Liver (tissue), 3 donors: ENCODE measurements at regions not wholly inside any gene's neighbourhood (a gene's known extent, or its start where the extent isn't known, plus 50 kb on each side); places are given as distances from the start of the nearest gene placed in this dataset.
"Not testable (repeated sequence)": the region's sequence is repeated elsewhere in the genome, so short reads cannot be mapped to it uniquely, and the experiment has no call there.

Experiments
- FOXA1 ChIP-seq: IDR thresholded peaks from 2 replicates; pipeline ENCODE4 v1.6.1; 2016; ENCODE audit warnings: antibody characterized with exemption
- HNF4G ChIP-seq: IDR thresholded peaks from 2 replicates; pipeline ENCODE4 v1.6.1; 2016; ENCODE audit warnings: antibody characterized with exemption
- JUND ChIP-seq, 2 donors: IDR thresholded peaks; 2 replicates each; pipeline ENCODE4 v1.6.1; 2016; ENCODE audit warnings: antibody characterized with exemption in 2 of 2
- NR2F2 ChIP-seq: IDR thresholded peaks from 2 replicates; pipeline ENCODE4 v1.6.1; 2016; ENCODE audit warnings: antibody characterized with exemption
- RXRA ChIP-seq, 2 donors: IDR thresholded peaks; 2 replicates each; pipeline ENCODE4 v1.6.1; 2017 to 2018; ENCODE audit warnings: antibody characterized with exemption in 2 of 2, mild to moderate bottlenecking in 1 of 2
- SP1 ChIP-seq: IDR thresholded peaks from 2 replicates; pipeline ENCODE4 v1.6.1; 2018; ENCODE audit warnings: antibody characterized with exemption, mild to moderate bottlenecking
- TAF1 ChIP-seq: conservative IDR thresholded peaks from 2 replicates; pipeline ENCODE4 v1.6.1; 2016; ENCODE audit warnings: antibody characterized with exemption, mild to moderate bottlenecking
- YY1 ChIP-seq: IDR thresholded peaks from 2 replicates; pipeline ENCODE4 v1.6.1; 2016; ENCODE audit warnings: antibody characterized with exemption, mild to moderate bottlenecking
- TF ChIP-seq, protein P1 (sequence below): fragments of 150-350 bp; IDR thresholded peaks from 2 replicates; pipeline ENCODE4 v1.5.1; 2017; ENCODE audit warnings: improper control_type of control experiment, low read depth, low read length; ENCODE audit not compliant: missing input control
- TF ChIP-seq, protein P2 (sequence below): IDR thresholded peaks from 2 replicates; pipeline ENCODE4 v1.6.1; 2016; ENCODE audit warnings: antibody characterized with exemption
- TF ChIP-seq, protein P3 (sequence below): IDR thresholded peaks from 2 replicates; pipeline ENCODE4 v1.6.1; 2016; ENCODE audit warnings: antibody characterized with exemption
- donor health status: healthy.
- donor health status: healthy.

DNA sequence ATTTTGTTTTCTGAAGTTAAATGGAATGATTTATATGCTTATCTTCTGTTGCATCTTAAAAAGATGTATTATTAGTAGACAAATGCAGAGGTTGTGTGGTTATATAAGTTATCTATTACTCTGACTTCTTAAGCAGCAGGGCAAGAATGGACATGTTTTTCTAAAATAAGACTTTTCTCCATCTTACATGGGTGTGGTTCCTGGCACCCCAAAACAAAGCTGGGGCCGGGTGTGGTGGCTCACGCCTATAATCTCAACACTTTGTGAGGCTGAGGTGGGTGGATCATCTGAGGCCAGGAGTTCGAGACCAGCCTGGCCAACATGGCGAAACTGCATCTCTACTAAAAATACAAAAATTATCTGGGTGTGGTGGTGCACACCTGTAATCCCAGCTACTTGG is 77.8 kb upstream of the PSMA6 start:
- TF ChIP-seq, protein P1, sequence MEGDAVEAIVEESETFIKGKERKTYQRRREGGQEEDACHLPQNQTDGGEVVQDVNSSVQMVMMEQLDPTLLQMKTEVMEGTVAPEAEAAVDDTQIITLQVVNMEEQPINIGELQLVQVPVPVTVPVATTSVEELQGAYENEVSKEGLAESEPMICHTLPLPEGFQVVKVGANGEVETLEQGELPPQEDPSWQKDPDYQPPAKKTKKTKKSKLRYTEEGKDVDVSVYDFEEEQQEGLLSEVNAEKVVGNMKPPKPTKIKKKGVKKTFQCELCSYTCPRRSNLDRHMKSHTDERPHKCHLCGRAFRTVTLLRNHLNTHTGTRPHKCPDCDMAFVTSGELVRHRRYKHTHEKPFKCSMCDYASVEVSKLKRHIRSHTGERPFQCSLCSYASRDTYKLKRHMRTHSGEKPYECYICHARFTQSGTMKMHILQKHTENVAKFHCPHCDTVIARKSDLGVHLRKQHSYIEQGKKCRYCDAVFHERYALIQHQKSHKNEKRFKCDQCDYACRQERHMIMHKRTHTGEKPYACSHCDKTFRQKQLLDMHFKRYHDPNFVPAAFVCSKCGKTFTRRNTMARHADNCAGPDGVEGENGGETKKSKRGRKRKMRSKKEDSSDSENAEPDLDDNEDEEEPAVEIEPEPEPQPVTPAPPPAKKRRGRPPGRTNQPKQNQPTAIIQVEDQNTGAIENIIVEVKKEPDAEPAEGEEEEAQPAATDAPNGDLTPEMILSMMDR: not testable (repeated sequence)
- TF ChIP-seq SP1; TAF1; NR2F2; YY1; HNF4G; JUND (IDR thresholded peaks at IDR 0.05); RXRA (IDR thresholded peaks at IDR 0.05); FOXA1: not testable (repeated sequence)
- TF ChIP-seq, protein P2, sequence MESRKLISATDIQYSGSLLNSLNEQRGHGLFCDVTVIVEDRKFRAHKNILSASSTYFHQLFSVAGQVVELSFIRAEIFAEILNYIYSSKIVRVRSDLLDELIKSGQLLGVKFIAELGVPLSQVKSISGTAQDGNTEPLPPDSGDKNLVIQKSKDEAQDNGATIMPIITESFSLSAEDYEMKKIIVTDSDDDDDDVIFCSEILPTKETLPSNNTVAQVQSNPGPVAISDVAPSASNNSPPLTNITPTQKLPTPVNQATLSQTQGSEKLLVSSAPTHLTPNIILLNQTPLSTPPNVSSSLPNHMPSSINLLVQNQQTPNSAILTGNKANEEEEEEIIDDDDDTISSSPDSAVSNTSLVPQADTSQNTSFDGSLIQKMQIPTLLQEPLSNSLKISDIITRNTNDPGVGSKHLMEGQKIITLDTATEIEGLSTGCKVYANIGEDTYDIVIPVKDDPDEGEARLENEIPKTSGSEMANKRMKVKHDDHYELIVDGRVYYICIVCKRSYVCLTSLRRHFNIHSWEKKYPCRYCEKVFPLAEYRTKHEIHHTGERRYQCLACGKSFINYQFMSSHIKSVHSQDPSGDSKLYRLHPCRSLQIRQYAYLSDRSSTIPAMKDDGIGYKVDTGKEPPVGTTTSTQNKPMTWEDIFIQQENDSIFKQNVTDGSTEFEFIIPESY: not testable (repeated sequence)
- TF ChIP-seq, protein P3, sequence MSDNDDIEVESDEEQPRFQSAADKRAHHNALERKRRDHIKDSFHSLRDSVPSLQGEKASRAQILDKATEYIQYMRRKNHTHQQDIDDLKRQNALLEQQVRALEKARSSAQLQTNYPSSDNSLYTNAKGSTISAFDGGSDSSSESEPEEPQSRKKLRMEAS: not testable (repeated sequence)
